ENCODE measurements at regions not wholly inside any gene's neighbourhood (a gene's known extent, or its start where the extent isn't known, plus 50 kb on each side); places are given as distances from the start of the nearest gene placed in this dataset.

DNA sequence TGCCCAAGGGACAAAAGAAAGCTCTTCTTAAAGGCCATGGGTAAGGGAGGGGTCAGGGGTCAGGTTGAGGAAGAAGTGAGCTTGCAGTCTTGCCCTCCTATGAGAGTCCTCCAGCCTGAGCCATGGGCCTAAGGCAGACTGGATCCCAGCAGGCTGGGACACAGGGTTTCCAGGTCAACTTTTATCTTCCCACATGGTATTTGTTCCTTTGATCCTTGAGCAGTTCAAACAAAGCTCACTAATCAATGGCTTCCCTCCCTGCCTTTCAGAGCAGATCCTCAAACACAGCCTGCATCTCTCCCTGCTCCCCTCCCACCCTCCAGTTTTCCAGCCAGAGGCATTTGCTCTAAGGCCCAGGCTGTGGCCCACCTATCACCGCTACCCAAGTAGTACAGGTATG is 589.3 kb downstream of the INSC start (continued):
- TF ChIP-seq, protein P1, sequence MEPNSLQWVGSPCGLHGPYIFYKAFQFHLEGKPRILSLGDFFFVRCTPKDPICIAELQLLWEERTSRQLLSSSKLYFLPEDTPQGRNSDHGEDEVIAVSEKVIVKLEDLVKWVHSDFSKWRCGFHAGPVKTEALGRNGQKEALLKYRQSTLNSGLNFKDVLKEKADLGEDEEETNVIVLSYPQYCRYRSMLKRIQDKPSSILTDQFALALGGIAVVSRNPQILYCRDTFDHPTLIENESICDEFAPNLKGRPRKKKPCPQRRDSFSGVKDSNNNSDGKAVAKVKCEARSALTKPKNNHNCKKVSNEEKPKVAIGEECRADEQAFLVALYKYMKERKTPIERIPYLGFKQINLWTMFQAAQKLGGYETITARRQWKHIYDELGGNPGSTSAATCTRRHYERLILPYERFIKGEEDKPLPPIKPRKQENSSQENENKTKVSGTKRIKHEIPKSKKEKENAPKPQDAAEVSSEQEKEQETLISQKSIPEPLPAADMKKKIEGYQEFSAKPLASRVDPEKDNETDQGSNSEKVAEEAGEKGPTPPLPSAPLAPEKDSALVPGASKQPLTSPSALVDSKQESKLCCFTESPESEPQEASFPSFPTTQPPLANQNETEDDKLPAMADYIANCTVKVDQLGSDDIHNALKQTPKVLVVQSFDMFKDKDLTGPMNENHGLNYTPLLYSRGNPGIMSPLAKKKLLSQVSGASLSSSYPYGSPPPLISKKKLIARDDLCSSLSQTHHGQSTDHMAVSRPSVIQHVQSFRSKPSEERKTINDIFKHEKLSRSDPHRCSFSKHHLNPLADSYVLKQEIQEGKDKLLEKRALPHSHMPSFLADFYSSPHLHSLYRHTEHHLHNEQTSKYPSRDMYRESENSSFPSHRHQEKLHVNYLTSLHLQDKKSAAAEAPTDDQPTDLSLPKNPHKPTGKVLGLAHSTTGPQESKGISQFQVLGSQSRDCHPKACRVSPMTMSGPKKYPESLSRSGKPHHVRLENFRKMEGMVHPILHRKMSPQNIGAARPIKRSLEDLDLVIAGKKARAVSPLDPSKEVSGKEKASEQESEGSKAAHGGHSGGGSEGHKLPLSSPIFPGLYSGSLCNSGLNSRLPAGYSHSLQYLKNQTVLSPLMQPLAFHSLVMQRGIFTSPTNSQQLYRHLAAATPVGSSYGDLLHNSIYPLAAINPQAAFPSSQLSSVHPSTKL (CRISPR knock-in tag; IDR thresholded peaks at IDR 0.05): peak; percentile 38; the same call in 1 of the 2 replicates
- TF ChIP-seq, protein P2, sequence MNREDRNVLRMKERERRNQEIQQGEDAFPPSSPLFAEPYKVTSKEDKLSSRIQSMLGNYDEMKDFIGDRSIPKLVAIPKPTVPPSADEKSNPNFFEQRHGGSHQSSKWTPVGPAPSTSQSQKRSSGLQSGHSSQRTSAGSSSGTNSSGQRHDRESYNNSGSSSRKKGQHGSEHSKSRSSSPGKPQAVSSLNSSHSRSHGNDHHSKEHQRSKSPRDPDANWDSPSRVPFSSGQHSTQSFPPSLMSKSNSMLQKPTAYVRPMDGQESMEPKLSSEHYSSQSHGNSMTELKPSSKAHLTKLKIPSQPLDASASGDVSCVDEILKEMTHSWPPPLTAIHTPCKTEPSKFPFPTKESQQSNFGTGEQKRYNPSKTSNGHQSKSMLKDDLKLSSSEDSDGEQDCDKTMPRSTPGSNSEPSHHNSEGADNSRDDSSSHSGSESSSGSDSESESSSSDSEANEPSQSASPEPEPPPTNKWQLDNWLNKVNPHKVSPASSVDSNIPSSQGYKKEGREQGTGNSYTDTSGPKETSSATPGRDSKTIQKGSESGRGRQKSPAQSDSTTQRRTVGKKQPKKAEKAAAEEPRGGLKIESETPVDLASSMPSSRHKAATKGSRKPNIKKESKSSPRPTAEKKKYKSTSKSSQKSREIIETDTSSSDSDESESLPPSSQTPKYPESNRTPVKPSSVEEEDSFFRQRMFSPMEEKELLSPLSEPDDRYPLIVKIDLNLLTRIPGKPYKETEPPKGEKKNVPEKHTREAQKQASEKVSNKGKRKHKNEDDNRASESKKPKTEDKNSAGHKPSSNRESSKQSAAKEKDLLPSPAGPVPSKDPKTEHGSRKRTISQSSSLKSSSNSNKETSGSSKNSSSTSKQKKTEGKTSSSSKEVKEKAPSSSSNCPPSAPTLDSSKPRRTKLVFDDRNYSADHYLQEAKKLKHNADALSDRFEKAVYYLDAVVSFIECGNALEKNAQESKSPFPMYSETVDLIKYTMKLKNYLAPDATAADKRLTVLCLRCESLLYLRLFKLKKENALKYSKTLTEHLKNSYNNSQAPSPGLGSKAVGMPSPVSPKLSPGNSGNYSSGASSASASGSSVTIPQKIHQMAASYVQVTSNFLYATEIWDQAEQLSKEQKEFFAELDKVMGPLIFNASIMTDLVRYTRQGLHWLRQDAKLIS (CRISPR knock-in tag; IDR thresholded peaks at IDR 0.05): no peak
- TF ChIP-seq ZSCAN22 (CRISPR knock-in tag; IDR thresholded peaks at IDR 0.05): no peak
- TF ChIP-seq, protein P3, sequence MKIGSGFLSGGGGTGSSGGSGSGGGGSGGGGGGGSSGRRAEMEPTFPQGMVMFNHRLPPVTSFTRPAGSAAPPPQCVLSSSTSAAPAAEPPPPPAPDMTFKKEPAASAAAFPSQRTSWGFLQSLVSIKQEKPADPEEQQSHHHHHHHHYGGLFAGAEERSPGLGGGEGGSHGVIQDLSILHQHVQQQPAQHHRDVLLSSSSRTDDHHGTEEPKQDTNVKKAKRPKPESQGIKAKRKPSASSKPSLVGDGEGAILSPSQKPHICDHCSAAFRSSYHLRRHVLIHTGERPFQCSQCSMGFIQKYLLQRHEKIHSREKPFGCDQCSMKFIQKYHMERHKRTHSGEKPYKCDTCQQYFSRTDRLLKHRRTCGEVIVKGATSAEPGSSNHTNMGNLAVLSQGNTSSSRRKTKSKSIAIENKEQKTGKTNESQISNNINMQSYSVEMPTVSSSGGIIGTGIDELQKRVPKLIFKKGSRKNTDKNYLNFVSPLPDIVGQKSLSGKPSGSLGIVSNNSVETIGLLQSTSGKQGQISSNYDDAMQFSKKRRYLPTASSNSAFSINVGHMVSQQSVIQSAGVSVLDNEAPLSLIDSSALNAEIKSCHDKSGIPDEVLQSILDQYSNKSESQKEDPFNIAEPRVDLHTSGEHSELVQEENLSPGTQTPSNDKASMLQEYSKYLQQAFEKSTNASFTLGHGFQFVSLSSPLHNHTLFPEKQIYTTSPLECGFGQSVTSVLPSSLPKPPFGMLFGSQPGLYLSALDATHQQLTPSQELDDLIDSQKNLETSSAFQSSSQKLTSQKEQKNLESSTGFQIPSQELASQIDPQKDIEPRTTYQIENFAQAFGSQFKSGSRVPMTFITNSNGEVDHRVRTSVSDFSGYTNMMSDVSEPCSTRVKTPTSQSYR (CRISPR knock-in tag; IDR thresholded peaks at IDR 0.05; ENCODE audit: borderline replicate concordance): no peak
- TF ChIP-seq ZNF790 (CRISPR knock-in tag; IDR thresholded peaks at IDR 0.05; ENCODE audit: borderline replicate concordance): no peak
- TF ChIP-seq GZF1 (CRISPR knock-in tag; IDR thresholded peaks at IDR 0.05): no peak
- no peak for TF ChIP-seq MIER3 (CRISPR knock-in tag; IDR thresholded peaks at IDR 0.05; ENCODE audit: borderline replicate concordance)
- no peak for TF ChIP-seq HNRNPL (IDR thresholded peaks at IDR 0.05; ENCODE audit: low read depth, low read length)
- TF ChIP-seq, protein P4, sequence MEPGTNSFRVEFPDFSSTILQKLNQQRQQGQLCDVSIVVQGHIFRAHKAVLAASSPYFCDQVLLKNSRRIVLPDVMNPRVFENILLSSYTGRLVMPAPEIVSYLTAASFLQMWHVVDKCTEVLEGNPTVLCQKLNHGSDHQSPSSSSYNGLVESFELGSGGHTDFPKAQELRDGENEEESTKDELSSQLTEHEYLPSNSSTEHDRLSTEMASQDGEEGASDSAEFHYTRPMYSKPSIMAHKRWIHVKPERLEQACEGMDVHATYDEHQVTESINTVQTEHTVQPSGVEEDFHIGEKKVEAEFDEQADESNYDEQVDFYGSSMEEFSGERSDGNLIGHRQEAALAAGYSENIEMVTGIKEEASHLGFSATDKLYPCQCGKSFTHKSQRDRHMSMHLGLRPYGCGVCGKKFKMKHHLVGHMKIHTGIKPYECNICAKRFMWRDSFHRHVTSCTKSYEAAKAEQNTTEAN (CRISPR knock-in tag; conservative IDR thresholded peaks at IDR 0.05): no peak
- no peak for TF ChIP-seq ZFP36 (IDR thresholded peaks at IDR 0.05; ENCODE audit: borderline replicate concordance, low read depth, low read length, partially characterized antibody)
- peak; percentile 71; the same call in 1 of the 2 replicates for TF ChIP-seq NR2F6 (IDR thresholded peaks at IDR 0.05)
- TF ChIP-seq NR2F6 (CRISPR knock-in tag; IDR thresholded peaks at IDR 0.05): peak; percentile 60; the same call in 1 of the 2 replicates
- TF ChIP-seq FOXC1 (CRISPR knock-in tag; IDR thresholded peaks at IDR 0.05; ENCODE audit: borderline replicate concordance): no peak
- TF ChIP-seq PAX8 (CRISPR knock-in tag; IDR thresholded peaks at IDR 0.05; ENCODE audit: borderline replicate concordance): no peak
- TF ChIP-seq MAX (IDR thresholded peaks at IDR 0.05): 0 out of 2 replicates have a peak, but pooled peaks have one; percentile 35
- TF ChIP-seq NCOA2 (CRISPR knock-in tag; IDR thresholded peaks at IDR 0.05): 0 out of 2 replicates have a peak, but pooled peaks have one; percentile 16
- TF ChIP-seq PHF5A (CRISPR knock-in tag; IDR thresholded peaks at IDR 0.05; ENCODE audit: low read depth, unreplicated experiment): no peak
- TF ChIP-seq ZNF775 (CRISPR knock-in tag; IDR thresholded peaks at IDR 0.05; ENCODE audit: borderline replicate concordance): no peak
- TF ChIP-seq ATF3 (CRISPR knock-in tag; IDR thresholded peaks at IDR 0.05): no peak
